Astrocyte of the cerebellum (primary cell): ENCODE measurements at regions not wholly inside any gene's neighbourhood (a gene's known extent, or its start where the extent isn't known, plus 50 kb on each side); places are given as distances from the start of the nearest gene placed in this dataset.

Experiments used
- DNase-seq: peaks from one replicate; pipeline ENCODE4 v3.0.0-alpha.2; 2011; ENCODE audit warnings: low read depth
- H3K4me3 ChIP-seq: 2 replicates; pipeline ENCODE4 v1.5.1; 2011; ENCODE audit warnings: mild to moderate bottlenecking, low read depth, low read length, moderate library complexity
- CTCF ChIP-seq: IDR thresholded peaks from 2 replicates; pipeline ENCODE4 v1.5.1; 2012; ENCODE audit warnings: low read length, low read depth, moderate library complexity, mild to moderate bottlenecking; ENCODE audit errors: missing control alignments
- in situ Hi-C: cut with HindIII; loops from 2 replicates; pipeline ENCODE4 v1.10.0; 2017; ENCODE audit warnings: low sequenced_read_pairs

GRCh38 chr2:139409212-139409611 is 629.0 kb upstream of the NXPH2 start:
- in situ Hi-C loops = no loop called here
- no peak for TF ChIP-seq CTCF
- DNase-seq = no peak
- no peak overlapping the region for H3K4me3 ChIP-seq

GRCh38 chr2:139403948-139404347 is 623.8 kb upstream of the NXPH2 start:
- TF ChIP-seq CTCF = no peak
- no peak for DNase-seq
- no peak overlapping the region for H3K4me3 ChIP-seq
- in situ Hi-C loops = no loop called here

GRCh38 chr2:139394801-139395200 is 614.6 kb upstream of the NXPH2 start:
- no peak for DNase-seq
- in situ Hi-C loops = no loop called here
- TF ChIP-seq CTCF = no peak
- no peak overlapping the region for H3K4me3 ChIP-seq

- H3K4me3 ChIP-seq = no peak overlapping the region
- TF ChIP-seq CTCF = no peak
- DNase-seq = no peak
- in situ Hi-C loops = no loop called here
Measured at GRCh38 chr2:139389391-139389790, 609.2 kb upstream of the NXPH2 start.

- in situ Hi-C loops = no loop called here
Measured at GRCh38 chr2:139386401-139386800, 606.2 kb upstream of the NXPH2 start.

GRCh38 chr2:139383532-139383931 is 603.3 kb upstream of the NXPH2 start:
- H3K4me3 ChIP-seq = no peak overlapping the region
- in situ Hi-C loops = no loop called here
- TF ChIP-seq CTCF = no peak
- DNase-seq = no peak

More at GRCh38 chr2:139386401-139386800, 606.2 kb upstream of the NXPH2 start:
- H3K4me3 ChIP-seq = no peak overlapping the region
- no peak for TF ChIP-seq CTCF
- no peak for DNase-seq

- H3K4me3 ChIP-seq = no peak overlapping the region
- DNase-seq = no peak
- in situ Hi-C loops = no loop called here
- TF ChIP-seq CTCF = no peak
Measured at GRCh38 chr2:139380051-139380450, 599.9 kb upstream of the NXPH2 start.
